Inflammatory macrophage (primary cell): ENCODE measurements at regions not wholly inside any gene's neighbourhood (a gene's known extent, or its start where the extent isn't known, plus 50 kb on each side); places are given as distances from the start of the nearest gene placed in this dataset.

Experiments used
- DNase-seq, 2 donors: peaks; one replicate each; pipeline ENCODE4 v3.0.0-alpha.2; 2020 to 2022

DNA sequence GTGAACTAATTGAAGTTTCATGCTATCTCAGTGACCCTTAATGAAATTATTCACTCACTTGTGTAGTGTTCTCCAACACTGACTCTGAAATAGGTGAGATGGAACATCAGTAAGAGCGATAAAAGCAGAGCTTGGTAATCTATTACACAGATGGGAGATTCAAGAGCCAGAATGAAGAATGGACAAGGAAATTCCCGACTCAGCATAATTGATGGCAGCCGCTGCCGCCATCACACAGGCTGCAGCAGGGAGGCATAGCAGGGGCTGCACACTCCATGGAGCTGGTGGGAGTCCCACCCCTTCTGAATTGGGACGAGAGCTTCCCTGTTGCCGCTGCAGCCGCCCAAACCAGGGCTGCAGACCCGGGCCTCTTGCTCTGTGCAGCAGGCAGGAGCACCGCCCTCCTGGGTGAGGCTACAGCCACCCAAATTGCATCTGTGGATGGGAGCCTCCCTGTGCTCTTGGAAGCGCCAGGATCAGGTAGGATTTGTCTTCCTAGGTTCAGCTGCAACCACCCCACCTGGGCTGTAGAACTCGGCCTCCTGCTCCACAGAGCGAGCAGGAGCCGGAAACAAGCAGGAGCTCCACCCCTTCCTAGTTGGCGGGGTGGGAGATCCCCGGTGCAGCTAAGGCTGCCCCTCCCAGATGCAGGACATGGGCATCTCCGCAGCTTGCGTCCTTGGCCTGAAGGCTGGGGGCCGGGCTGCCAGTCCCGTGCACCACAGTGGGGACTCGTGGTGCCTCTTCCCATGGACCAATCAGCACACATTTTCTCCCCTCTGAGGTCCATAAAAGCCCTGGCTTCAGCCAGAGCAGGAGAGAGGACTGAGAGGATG is 535.1 kb upstream of the LUZP2 start:
- no peak for DNase-seq

DNA sequence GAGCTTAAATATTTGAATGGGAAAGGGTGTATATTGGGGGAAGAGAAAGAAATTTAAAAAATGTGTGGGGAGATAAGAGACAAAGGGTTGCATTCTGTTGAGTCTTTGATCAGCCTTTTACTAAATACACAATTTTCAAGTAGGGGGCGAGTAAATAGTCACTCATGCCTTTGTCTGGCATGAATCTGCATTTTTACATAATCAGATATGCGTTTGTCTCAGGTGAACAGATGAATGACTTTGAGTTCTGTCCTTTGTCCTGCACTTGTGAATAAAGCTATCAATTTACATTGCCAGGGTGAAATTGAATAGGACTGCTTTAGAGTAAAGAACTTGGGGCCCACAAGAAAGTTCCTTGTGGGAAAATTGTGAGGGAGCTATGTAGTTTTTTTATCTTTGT is 523.6 kb upstream of the LUZP2 start:
- no peak for DNase-seq

- no peak for DNase-seq
These were observed 522.8 kb upstream of the LUZP2 start for GRCh38 chr11:23974051-23974450.

DNA sequence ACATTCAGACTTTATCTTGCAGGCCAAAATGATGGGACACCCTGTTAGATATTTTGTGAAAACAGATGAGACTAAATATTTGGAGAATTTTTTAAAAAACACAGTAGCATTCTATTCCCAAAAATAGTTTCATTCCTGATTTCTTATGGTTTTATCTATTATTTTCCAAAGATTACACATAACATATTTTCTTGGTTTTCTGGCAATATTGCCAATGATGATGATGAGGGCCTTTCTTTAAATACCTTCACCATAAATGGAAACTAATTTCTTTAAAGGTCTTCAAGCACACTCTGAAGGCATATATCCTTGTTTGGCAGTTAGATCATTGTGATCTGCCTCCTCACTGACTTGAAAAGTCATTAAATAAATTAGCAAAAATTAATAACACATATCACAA is 522.3 kb upstream of the LUZP2 start:
- no peak for DNase-seq

DNA sequence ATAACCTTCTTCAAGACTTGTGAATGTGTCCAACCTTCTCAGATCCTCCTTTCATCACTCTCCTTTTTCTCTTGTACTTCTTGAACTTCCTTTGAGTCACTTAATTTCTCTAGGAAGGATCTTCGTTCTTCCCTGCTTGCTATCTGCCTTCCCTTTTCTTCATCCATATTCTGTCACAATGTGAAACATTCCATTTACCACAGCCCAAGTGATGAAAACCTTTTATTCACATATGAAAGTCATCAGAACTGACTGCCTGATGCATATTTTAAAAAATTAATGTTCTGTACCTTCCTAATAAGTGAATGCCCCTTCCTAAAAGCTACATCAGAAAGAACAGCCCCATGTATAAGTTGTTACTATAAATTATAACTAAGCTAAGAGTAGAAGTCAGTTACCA is 520.4 kb upstream of the LUZP2 start:
- DNase-seq = no peak

- no peak for DNase-seq
These were observed 520.0 kb upstream of the LUZP2 start for GRCh38 chr11:23976841-23977271.

- DNase-seq = no peak
These were observed 508.4 kb upstream of the LUZP2 start for GRCh38 chr11:23988381-23989006.

DNA sequence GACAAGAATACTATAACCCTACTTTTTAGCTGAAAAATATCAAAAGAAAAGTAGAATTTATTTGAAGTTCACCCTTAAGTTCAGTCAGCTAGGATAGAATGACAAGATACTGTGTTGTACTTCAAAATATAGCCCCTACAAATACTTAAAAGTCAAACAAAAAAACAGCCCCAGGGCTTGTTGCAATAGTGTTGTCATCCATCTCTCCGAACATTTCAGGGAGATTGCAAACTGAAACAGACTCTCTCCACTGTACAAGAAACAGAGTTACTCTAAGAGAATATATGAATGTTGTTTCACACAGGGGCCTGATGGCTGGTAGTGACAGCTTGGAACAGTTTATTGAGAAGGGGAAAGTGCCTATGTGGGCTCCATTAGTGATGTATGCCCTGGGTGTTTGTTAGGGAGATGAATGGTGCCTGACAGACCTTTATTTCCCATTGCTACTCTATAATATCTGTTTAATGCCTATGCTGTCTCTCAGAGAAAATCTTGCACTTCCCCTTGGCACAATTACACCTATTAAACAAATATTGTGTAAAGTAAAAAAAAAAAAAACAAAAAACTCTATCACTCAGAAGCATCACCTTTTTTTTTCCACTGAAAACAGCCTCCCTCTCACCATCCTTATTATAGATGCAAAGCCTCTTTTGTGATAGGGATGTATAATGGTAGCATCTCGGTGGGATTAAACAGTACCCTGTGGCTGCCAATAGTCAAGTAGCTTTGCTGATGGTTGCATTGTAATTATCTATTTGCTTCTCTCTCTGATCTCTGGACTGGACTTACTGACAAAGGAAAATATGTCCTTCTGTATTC is 506.3 kb upstream of the LUZP2 start:
- DNase-seq = no peak

GRCh38 chr11:23991165-23991539 is 505.7 kb upstream of the LUZP2 start:
- DNase-seq = no peak

DNA sequence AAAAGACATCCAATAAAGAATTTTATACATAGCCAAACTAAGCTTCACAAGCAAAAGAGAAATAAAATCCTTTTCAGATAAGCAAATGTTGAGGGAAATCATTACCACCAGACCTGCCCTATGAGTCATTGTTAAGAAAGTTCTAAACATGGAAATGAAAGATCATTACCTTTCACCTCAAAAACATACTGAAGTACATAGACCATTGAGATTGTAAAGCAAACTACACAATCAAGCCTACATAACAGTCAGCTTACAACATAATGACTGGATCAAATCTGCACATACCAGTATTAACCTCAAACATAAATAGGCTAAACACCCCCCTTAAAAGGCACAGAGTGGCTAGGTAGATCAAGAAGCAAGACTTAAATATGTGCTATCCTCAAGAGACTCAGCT is 501.0 kb upstream of the LUZP2 start:
- no peak for DNase-seq

DNA sequence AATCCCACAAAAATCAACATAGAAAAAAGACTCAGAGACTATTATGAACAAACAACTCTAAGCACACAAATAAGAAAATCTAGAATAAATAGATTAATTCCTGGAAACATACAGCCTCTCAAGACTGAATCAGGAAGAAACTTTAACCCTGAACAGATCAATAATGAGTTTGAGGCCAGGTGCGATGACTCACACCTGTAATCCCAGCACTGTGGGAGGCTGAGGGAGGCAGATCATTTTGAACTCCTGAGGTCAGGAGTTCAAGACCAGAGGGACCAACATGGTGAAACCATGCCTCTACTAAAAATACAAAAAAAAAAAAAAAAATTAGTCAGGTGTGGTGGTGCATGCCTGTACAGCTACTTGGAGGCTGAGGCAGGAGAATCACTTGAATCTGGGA is 499.5 kb upstream of the LUZP2 start:
- DNase-seq = no peak

DNA sequence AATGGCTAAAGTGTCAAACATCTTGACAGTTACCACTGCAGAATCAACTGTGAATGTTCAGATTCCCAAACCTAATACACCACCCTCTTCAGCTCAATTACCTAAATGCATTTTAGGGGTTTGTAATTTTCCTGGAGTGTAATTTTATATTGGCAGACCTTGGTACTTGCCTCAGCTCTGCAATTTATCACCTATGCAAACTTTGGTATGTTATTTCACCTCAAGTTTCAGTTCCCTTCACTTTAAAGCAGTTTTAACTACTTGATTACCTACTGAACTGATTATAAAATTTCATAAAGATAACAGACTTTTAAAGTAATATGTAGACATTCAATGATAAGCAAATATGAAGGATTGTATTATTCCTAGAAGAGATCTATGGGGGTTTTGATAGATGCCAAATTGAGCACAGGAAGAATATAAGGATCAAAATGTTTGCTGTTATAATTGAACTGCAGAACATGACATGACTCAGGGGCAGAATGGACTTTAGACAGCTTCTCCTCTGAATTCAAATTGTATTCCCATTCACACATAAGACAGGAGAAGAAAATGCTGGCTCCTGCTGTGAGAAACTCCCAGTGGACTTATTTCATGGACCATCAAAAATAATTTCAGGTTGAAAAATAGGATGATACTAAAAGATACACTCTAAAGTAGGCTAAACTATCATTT is 491.5 kb upstream of the LUZP2 start:
- no peak for DNase-seq

DNA sequence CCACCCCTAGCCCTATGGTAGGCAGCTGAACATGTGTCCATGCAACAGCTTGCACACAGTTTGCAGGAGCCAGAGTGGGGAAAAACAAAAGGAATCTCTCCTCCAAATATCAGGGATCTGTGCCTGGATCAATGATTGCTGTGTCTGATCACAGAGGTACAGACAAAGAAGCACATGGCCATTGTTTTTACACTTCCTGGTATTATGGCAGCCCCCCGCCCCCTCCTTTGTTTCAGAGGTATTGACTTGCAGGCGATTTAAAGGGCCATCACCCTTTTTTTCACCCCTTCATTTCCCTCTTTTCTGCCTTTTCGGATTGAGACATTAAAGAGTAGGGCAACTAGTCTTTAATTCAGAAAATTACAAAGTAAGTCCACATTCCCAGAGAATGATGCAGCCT is 453.0 kb upstream of the LUZP2 start:
- no peak for DNase-seq

- DNase-seq = no peak
These were observed 450.1 kb upstream of the LUZP2 start for GRCh38 chr11:24046731-24047130.

DNA sequence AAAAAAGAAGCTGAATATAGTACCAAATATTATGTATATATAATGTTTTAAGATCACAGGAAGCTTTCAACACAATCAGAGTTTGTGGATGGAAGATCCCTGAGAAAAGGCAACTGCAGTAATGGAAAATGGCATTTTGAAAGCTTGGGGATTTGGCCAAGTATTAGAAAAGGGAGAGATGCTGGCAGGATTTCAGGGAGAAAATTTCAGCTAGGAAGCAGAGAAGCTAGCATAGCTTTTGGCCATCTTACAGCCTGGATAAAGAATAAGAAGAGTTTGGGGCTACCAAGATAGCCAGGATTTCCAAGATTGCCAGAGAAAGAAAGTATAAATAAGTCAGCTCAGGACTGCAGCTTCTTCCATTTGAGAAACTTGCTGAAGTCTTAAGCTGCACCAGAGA is 440.8 kb upstream of the LUZP2 start:
- DNase-seq = no peak

GRCh38 chr11:24060125-24060524 is 436.7 kb upstream of the LUZP2 start:
- DNase-seq = no peak

- no peak for DNase-seq
These were observed 432.4 kb upstream of the LUZP2 start for GRCh38 chr11:24064309-24064903.

DNA sequence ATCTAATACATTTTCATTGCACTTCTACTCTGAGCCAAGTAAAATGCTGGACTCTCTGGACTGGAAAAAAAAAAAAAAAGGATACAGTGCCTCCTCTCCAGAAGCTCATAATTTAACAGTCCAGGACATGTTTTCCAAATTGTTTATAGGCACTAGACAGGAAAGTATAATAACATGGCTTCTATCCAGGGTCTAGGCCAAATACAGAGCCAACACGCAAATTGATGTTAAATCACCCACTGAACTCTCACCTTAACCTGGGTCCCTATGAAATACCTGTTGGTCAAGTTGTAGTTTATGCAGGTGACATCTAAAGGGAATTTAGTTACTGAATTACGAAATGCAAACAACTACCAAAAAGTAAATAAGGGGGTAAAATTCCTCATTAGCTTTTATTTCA is 428.7 kb upstream of the LUZP2 start:
- no peak for DNase-seq

GRCh38 chr11:24070435-24070834 is 426.4 kb upstream of the LUZP2 start:
- no peak for DNase-seq

DNA sequence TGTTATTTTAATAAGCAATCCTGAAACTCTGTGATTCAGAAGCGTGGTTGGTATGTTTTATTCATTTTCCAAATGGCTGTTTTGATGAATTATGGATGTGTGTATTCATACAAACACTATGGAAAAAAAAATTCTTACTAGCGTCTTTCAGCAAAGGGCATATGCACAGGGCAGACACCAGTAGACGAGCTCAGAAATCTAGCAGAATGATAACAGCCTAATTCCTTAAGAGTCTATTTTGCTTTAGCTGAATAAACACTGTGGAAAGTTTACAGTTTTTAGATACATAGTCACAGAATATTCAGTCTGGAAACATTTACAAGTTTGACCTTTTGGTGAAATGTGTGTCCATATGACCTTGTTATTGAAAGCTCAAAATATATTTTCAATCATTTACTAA is 418.8 kb upstream of the LUZP2 start:
- no peak for DNase-seq

DNA sequence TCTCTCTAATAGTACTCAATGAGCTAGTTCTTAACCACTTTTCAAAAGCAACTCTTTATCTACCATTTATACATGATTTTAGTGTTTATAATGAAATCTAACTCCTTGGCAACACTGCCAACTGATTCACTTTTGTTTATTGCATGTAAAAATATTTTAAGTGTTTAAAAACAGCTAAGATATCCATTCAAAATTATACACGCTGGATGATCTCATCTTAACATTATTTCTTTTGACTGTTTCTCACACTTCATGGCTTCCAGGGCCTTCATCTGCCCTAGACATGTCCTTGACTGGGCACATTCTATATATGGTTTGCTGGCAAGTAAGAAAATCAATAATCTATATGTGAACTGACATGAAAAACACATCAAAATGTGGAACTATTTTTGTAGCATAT is 414.6 kb upstream of the LUZP2 start:
- no peak for DNase-seq

- DNase-seq = no peak
These were observed 414.0 kb upstream of the LUZP2 start for GRCh38 chr11:24082860-24083259.

DNA sequence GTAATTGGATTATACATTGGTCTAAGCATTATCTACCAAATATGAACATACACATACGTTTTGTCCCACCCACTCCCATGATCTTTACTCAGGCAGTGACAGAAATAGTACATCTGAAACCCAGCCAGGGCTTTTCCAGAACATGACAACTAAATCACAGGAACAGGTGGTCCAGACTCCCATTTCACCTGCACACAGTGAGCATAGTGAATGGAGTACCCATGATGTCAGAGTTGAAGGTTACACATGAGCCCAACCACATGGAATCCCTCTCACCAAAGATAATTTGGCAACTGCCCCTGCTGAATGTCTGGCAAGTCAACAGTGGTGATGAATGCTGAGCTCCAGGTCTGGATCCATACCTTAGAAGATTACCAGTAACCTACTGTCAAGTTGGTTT is 411.9 kb upstream of the LUZP2 start:
- no peak for DNase-seq
